HepG2 (cell line): ENCODE measurements at regions not wholly inside any gene's neighbourhood (a gene's known extent, or its start where the extent isn't known, plus 50 kb on each side); places are given as distances from the start of the nearest gene placed in this dataset.

Source experiments
- ATAC-seq: fragments of 200-7000 bp; cut with Tn5 transposase; 3 replicates; pipeline ENCODE4 v1.9.1; 2020; ENCODE audit warnings: mild to moderate bottlenecking, moderate library complexity
- BruUV-seq: library from RNA; stranded (reverse); fragments of 400-500 nt; replicated peaks from 2 replicates; lab custom pipeline; 2021; lab: Mats Ljungman, UMichigan
- CTCF ChIA-PET: fragments of 300-600 bp; formaldehyde crosslinking; extraction: SDS; loops from one replicate; lab custom pipeline; 2021; ENCODE audit warnings: low total read pairs, inconsistent platforms, low intra/inter-chr PET ratio; lab: Yijun Ruan, JAX
- POLR2A ChIA-PET: fragments of 350-600 bp; sonication (Branson Sonifier 250); formaldehyde crosslinking; loops from one replicate; lab custom pipeline; 2020; ENCODE audit warnings: antibody characterized with exemption, inconsistent platforms; lab: Yijun Ruan, JAX
- DNase-seq: peaks from one replicate; pipeline ENCODE4 v3.0.0-alpha.2; 2015; ENCODE audit warnings: low spot score
- FAIRE-seq: peaks from 3 replicates; lab custom pipeline; 2011; peaks lifted over from hg19 to GRCh38; lab: Jason Lieb, UNC
- H2AFZ ChIP-seq: one replicate; pipeline ENCODE4 v1.6.1; 2011; ENCODE audit warnings: low read length, inconsistent platforms
- H3K27ac ChIP-seq: fragments of 300-600 bp; 3 replicates; pipeline ENCODE4 v1.8.0; 2011; ENCODE audit warnings: mixed run types, mild to moderate bottlenecking, mixed read lengths, low read length, inconsistent platforms; ENCODE audit not compliant: insufficient read depth; ENCODE audit errors: extremely low read length
- H3K27me3 ChIP-seq, 2 experiments: fragments of 200-600 bp in 1 of 2; 2 replicates in 1 of 2; 3 replicates in 1 of 2; pipeline versions ENCODE4 v1.6.0 to v1.8.0; 2011; ENCODE audit warnings: low read length in 2 of 2, mild to moderate bottlenecking in 2 of 2, moderate library complexity in 2 of 2, inconsistent platforms in 1 of 2; ENCODE audit not compliant: insufficient read depth in 2 of 2, control insufficient read depth in 1 of 2
- H3K36me3 ChIP-seq, 2 experiments: fragments of 200-600 bp in 1 of 2; replicated peaks in 1 of 2; 2 replicates in 1 of 2; 3 replicates in 1 of 2; pipeline versions ENCODE4 v1.5.1 to v1.8.0; 2011; ENCODE audit warnings: low read length in 2 of 2, inconsistent platforms in 1 of 2; ENCODE audit not compliant: insufficient read depth in 2 of 2, control insufficient read depth in 1 of 2
- H3K4me1 ChIP-seq: 2 replicates; pipeline ENCODE4 v1.5.1; 2012; ENCODE audit warnings: low read length, inconsistent platforms; ENCODE audit not compliant: insufficient read depth
- H3K4me2 ChIP-seq: 2 replicates; pipeline ENCODE4 v1.6.0; 2011; ENCODE audit warnings: low read depth, low read length, inconsistent platforms
- H3K4me3 ChIP-seq, 3 experiments: fragments of 200-600 bp in 1 of 3; sonication (generic), shearing (Covaris generic) in 1 of 3; replicated peaks in 1 of 3; 2 replicates each; pipeline ENCODE4 v1.5.1; 2011 to 2016; ENCODE audit warnings: low read length in 3 of 3, inconsistent platforms in 2 of 3, low read depth in 2 of 3, mild to moderate bottlenecking in 2 of 3, control low read depth in 1 of 3, mixed read lengths in 1 of 3; ENCODE audit not compliant: insufficient read depth in 1 of 3
- H3K79me2 ChIP-seq: one replicate; pipeline ENCODE4 v1.6.1; 2011; ENCODE audit warnings: low read length, inconsistent platforms; ENCODE audit not compliant: insufficient read depth
- H3K9ac ChIP-seq: 2 replicates; pipeline ENCODE4 v1.6.0; 2011; ENCODE audit warnings: mild to moderate bottlenecking, low read depth, low read length, inconsistent platforms; ENCODE audit not compliant: insufficient read depth
- H3K9me3 ChIP-seq: 2 replicates; pipeline ENCODE4 v1.5.1; 2012; ENCODE audit warnings: mild to moderate bottlenecking, low read length
- H4K20me1 ChIP-seq: 2 replicates; pipeline ENCODE4 v1.6.0; 2011; ENCODE audit warnings: inconsistent platforms, mild to moderate bottlenecking, low read length, moderate library complexity; ENCODE audit not compliant: insufficient read depth
- BCL3 ChIP-seq: sonication (generic); formaldehyde crosslinking; IDR thresholded peaks from 2 replicates; pipeline ENCODE4 v1.5.1; 2020; ENCODE audit warnings: mild to moderate bottlenecking, missing genetic modification reagents, moderate library complexity
- CREM ChIP-seq, 2 experiments: sonication (generic) in 1 of 2; formaldehyde crosslinking in 1 of 2; IDR thresholded peaks; 2 replicates each; pipeline versions ENCODE4 v1.4.0 to v1.6.1; 2016 to 2020; ENCODE audit warnings: antibody characterized with exemption in 1 of 2, mild to moderate bottlenecking in 1 of 2, missing genetic modification reagents in 1 of 2
- JARID2 ChIP-seq: sonication (generic); formaldehyde crosslinking; IDR thresholded peaks from 2 replicates; pipeline ENCODE4 v1.8.1; 2023; ENCODE audit warnings: missing genetic modification reagents, inconsistent platforms; ENCODE audit not compliant: insufficient replicate concordance
- JUNB ChIP-seq: sonication (generic); formaldehyde crosslinking; IDR thresholded peaks from 2 replicates; pipeline ENCODE4 v1.8.0; 2022; ENCODE audit warnings: missing genetic modification reagents, mild to moderate bottlenecking, borderline replicate concordance
- MAFG ChIP-seq: sonication (generic); formaldehyde crosslinking; IDR thresholded peaks from 2 replicates; pipeline ENCODE4 v1.5.1; 2020; ENCODE audit warnings: mild to moderate bottlenecking, missing genetic modification reagents
- MAFK ChIP-seq, 2 experiments: IDR thresholded peaks in 1 of 2; conservative IDR thresholded peaks in 1 of 2; 2 replicates each; pipeline ENCODE4 v1.6.1; 2011; ENCODE audit warnings: improper control_type of control experiment in 2 of 2, low read length in 2 of 2
- PCBP1 ChIP-seq: fragments of 200-400 bp; formaldehyde crosslinking; IDR thresholded peaks from 2 replicates; pipeline ENCODE4 v1.6.1; 2017; ENCODE audit warnings: mild to moderate bottlenecking, low read depth, low read length, borderline replicate concordance
- SIN3A ChIP-seq: IDR thresholded peaks from 2 replicates; pipeline ENCODE4 v1.6.1; 2011; ENCODE audit warnings: low read depth, mild to moderate bottlenecking, control low read depth, low read length, borderline replicate concordance
- SNAPC2 ChIP-seq: sonication (generic); formaldehyde crosslinking; IDR thresholded peaks from 2 replicates; pipeline ENCODE4 v1.8.1; 2022; ENCODE audit warnings: mild to moderate bottlenecking, missing genetic modification reagents
- ZBTB39 ChIP-seq: sonication (generic); formaldehyde crosslinking; IDR thresholded peaks from 2 replicates; pipeline ENCODE4 v1.5.0; 2020; ENCODE audit warnings: missing genetic modification reagents
- ZMYM4 ChIP-seq: sonication (generic); formaldehyde crosslinking; IDR thresholded peaks from 2 replicates; pipeline ENCODE4 v1.8.1; 2023; ENCODE audit warnings: mild to moderate bottlenecking, missing genetic modification reagents
- ZNF574 ChIP-seq: sonication (generic); formaldehyde crosslinking; IDR thresholded peaks from 2 replicates; pipeline ENCODE4 v1.4.0; 2020; ENCODE audit warnings: missing genetic modification reagents
- ZNF652 ChIP-seq: IDR thresholded peaks from 2 replicates; pipeline ENCODE4 v1.6.1; 2016; ENCODE audit warnings: low read depth, borderline replicate concordance
- ZNF749 ChIP-seq: sonication (generic); formaldehyde crosslinking; IDR thresholded peaks from 2 replicates; pipeline ENCODE4 v1.8.0; 2022; ENCODE audit warnings: mild to moderate bottlenecking, missing genetic modification reagents, moderate library complexity, borderline replicate concordance
- WGBS: methylation state at CpG from one replicate; pipeline ENCODE4 v1.1.6; 2017; ENCODE audit warnings: low lambda C conversion rate; 5-methylcytosine and 5-hydroxymethylcytosine counted together
- in situ Hi-C: cut with HindIII; loops from 2 replicates; pipeline ENCODE4 v1.10.0; 2017; ENCODE audit warnings: low pct_unique_long_range_greater_than_20kb; ENCODE audit not compliant: extremely low pct_ligation_motif_present
- intact Hi-C: fragments of 100-400 bp; cut with micrococcal nuclease; formaldehyde crosslinking; loops from one replicate; pipeline ENCODE4 v1.10.0; 2022; ENCODE audit not compliant: unreplicated experiment

GRCh38 chr4:100289946-100290345 lies 99.7 kb upstream of the DDIT4L start:
- no peak overlapping the region for H3K27ac ChIP-seq
- no peak for FAIRE-seq
- no peak overlapping the region for H3K4me2 ChIP-seq
- no peak overlapping the region for H3K4me3 ChIP-seq
- in situ Hi-C loops: no loop called here
- H3K27me3 ChIP-seq: no peaks in the 10 kb centered on the region
- H3K9me3 ChIP-seq: no peaks in the 10 kb centered on the region
- ChIA-PET POLR2A (no interaction called here), CTCF (no interaction called here)
- H3K36me3 ChIP-seq: no peaks in the 10 kb centered on the region
- no peaks in the 10 kb centered on the region for H3K79me2 ChIP-seq
- no TSS peak for BruUV-seq
- WGBS: 2% methylated on average over 1 of the region's 1 CpG
- no peak overlapping the region for H3K9ac ChIP-seq
- ATAC-seq: no peak
- H3K4me1 ChIP-seq: no peaks in the 10 kb centered on the region
- H2AFZ ChIP-seq: no peak overlapping the region
- DNase-seq: no peak
- no peaks in the 10 kb centered on the region for H4K20me1 ChIP-seq
- intact Hi-C loops: no loop called here
- TF ChIP-seq SIN3A: no peak
- TF ChIP-seq JUNB (CRISPR knock-in tag): no peak
- no peak for TF ChIP-seq JARID2 (CRISPR knock-in tag)
- TF ChIP-seq MAFG (CRISPR knock-in tag): no peak
- TF ChIP-seq PCBP1: no peak
- TF ChIP-seq ZNF652 (CRISPR knock-in tag): no peak
- no peak for TF ChIP-seq SNAPC2 (CRISPR knock-in tag)
- no peak for TF ChIP-seq CREM (IDR thresholded peaks at IDR 0.05)
- no peak for TF ChIP-seq CREM (CRISPR knock-in tag; IDR thresholded peaks at IDR 0.05)
- TF ChIP-seq ZNF574 (CRISPR knock-in tag): no peak
- TF ChIP-seq BCL3 (CRISPR knock-in tag): no peak
- no peak for TF ChIP-seq MAFK (conservative IDR thresholded peaks at IDR 0.05 in 1 of 2, IDR thresholded peaks at IDR 0.05 in 1 of 2; ENCODE audit: low read length in 2 of 2)
- no peak for TF ChIP-seq ZNF749 (CRISPR knock-in tag)
- TF ChIP-seq ZBTB39 (CRISPR knock-in tag): no peak
- TF ChIP-seq ZMYM4 (CRISPR knock-in tag): no peak
